ENCODE measurements at regions not wholly inside any gene's neighbourhood (a gene's known extent, or its start where the extent isn't known, plus 50 kb on each side); places are given as distances from the start of the nearest gene placed in this dataset.
"Not testable (repeated sequence)": the region's sequence is repeated elsewhere in the genome, so short reads cannot be mapped to it uniquely, and the experiment has no call there.

DNA sequence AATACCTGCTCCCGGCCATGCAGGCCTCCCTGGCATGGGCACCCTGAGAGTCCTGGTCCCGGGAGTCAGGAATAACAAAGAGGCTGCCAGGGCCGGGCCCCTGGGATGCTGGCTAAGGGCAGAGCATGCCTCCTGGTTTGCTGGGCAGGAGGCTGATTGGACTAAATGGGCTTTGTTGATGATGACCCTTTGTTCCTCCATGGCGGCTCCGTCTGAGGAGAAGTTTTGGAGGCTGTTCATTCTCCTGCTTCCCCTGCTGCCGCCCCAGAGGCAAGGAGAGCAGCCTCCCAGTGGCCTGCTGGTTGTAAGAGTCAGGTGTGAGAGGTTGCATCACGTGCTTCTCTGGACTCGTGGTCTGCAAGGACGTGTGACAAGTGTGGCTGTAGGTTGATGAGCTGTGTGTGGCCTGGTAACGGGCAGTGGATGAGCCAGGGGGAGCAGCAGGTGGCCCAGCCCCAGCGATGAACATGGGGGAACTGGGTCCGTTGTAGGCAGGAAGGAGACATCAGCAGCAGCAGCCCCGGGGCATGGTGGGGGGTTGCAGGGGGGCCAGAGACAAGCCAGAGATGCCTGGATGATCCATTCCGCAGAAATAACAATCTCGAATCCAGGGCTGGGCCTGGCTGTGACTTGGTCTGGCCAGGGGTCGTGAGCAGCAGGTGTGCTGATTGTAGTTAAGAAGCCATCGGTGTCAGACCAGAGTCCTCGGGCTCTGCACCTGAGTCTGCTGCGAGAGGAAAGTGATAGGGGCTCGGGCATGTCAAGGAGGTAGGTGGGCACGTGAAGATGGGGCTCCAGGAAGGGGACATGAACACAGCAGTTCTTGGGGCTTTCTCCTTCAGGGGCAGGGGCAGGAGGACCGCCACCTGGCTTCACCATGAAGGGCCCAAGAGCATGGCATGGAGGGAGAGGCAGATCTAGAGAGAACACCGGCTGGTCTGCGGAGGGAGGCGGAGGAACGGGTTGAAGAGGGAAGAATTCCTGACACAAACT lies 101.4 kb downstream of the TNFRSF13B start:
- DNase-seq (ENCODE audit: low read depth), result no peak

DNA sequence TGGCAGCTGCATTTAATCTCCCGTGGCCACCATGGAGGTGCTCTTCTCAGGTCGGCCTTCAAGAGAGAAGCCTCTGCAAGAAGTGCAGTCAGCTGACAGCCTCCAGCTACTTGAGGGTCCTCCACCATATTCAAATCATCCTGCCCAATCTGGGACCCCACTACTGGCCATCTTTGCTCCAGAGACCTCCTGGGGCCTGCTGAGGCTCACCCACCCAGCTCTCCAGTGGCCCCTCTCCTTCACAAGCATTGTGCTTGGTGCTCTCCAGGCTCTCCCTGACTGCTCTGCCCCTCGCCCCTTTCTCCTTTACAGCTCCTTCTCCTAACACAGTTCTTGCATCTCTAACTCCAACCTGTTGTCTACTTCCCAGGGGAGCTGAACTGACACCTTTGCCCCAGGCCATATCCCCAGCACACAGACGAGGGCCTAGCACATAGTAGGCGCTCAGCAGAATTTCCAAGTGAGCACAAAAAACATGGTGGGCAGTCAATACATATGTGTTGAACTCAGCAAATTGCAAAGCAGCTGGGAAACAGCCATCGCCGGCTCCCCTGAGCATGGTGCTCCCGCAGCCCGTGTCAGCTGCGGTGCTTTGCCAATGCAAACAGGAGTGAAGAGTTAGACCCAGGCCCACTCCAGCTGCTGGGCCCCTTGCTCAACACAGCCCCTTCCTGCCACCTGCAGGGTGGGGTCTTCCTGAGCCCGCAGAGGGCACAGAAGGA lies 102.2 kb downstream of the TNFRSF13B start:
- DNase-seq (ENCODE audit: low read depth), result not testable (repeated sequence)

DNA sequence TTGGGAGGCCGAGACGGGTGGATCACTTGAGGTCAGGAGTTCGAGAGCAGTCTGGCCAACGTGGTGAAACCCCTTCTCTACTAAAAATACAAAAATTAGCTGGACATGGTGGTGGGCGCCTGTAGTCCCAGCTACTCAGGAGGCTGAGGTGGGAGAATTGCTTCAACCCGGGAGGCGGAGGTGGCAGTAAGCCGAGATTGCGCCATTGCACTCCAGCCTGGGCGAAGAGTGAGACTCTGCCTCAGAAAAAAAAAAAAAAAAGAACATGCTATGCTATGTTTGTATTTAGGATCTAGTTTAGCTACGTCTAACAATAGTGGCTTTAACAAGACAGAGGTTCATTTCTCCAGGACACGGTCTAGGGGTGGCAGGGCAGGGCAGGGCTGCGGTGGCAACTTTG lies 103.3 kb downstream of the TNFRSF13B start:
- DNase-seq (ENCODE audit: low read depth), result not testable (repeated sequence)

DNA sequence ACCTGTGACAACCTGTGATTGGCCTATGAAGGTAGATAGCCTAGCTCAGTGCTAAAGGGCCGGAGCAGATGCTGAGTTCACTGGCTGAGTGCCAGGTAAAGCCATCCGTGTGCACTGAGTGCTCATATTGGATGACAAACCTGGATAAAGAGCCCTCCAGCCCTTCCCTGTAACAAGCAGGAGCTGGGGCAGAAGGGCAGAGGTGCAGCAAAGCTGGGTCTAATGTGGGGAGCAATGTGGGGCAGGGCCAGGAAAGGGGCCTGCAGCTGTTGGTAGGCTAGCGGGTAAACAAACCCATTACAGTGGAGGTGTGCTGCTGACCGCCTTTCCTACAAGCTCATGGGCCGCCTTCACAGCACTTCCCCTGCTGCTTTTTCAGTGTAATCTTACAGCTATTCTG lies 104.4 kb downstream of the TNFRSF13B start:
- DNase-seq (ENCODE audit: low read depth), result not testable (repeated sequence)

DNA sequence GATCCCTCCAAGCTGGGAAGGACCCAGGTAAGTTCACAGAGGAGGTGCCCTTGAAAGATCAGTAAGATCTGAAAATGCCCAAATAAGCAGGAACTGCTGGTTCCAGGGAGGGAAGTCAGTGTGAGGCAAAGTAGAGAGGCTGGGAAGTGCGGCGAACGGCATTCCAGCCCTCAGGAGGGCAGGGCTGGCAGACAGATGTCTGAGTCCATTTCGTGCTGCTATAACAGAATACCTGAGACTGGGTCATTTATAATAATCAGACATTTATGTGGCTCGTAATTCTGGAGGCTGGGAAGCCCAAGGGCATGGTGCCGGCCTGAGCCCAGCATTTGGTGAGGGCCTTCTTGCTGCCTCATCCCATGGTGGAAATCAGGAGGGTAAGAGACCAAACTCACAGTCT lies 105.1 kb downstream of the TNFRSF13B start:
- DNase-seq (ENCODE audit: low read depth), result not testable (repeated sequence)

DNA sequence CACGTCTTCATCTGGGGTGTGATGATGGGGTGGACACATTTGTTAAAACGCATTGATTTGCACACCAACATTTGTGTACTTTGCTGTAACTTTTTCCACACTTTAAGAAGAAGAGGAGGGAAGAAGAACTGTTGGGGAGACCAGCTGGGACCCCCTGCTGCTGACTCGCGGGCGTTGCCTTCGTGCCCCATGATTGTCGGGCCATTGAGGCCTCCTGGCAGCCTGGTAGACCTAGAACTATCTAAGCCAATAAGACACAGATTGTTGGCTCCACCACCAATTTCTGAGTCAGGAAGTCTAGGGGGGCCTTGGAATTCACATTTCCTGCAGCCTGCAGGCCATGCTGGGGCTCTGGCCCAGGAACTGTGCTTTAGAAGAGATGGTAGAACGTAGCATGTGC lies 105.5 kb downstream of the TNFRSF13B start:
- DNase-seq (ENCODE audit: low read depth), result no peak

DNA sequence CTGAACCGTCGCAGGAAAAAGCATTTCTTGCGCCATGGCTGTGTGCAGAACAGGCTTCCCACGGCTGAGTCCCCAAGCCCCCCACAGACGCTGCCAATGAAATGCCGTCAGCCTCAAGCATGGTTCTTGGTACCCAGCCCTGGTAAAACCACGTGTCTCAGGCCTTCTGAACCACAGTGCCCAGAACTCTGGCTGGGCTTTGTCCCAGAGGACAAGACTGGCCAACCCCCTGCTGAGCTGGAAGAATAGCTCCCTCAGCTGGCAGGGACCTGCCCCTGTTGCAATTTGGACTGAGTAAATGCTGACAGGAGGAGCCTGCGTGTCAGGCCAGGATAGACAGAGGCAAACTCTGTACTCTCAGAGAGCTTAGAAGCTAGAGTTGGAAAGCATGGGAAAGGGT lies 106.2 kb downstream of the TNFRSF13B start:
- not testable (repeated sequence) for DNase-seq (ENCODE audit: low read depth)

DNA sequence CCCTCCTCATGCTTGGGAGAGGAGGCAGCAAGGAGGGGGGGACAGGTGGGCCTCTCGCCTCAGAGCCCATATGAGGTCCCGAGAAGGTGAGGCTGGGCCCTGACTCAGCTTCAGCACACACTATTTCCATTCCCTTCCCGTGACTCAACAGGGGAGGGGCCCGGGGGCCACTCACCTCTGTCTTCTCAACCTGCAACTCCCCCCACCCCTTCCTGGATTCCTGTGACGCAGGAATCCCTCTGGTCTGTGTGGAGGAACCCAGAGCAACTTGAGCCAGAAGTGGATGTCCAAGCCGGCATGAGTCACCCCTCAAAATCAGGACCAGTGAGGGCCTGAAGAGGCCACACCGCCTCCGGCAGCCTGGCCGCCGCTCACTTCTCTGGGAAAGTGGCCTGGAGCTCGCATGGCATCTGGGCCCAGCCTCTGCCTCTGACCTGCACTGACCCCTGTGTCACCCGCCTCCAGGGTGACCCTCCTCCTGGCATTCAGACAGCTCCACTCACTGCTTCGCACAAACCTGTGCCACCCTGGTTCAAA lies 106.8 kb downstream of the TNFRSF13B start:
- not testable (repeated sequence) for DNase-seq (ENCODE audit: low read depth)

DNA sequence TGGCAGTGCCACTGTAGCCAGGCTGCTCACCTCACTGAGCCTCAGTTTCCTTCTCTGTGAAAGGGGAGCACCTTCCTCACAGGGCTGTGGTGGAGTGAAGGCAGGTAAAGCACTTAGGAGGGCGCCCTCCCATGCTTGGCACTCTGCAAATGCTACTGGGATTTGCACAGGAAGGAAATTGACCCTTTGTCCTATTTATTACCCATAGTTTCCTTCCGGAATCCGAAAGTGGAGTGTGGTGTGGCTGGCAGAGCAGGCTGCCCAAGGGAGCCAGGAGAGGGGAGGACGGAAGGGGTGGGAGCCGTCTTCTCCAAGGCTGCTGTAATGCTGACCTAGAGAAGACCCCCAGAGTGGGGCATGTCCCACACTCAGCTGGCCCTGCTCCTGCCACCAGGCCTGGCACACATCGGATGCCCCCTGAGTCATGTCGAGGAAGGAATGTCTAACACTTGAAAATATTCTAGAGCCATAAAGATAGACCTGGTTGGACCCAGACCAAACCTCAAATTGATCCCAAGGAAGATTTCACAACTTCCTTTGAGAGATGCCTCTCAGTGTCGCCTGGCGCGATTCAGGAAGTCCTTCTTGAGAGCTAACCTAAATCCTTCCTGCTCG lies 107.3 kb downstream of the TNFRSF13B start:
- peak; percentile 52 for DNase-seq (ENCODE audit: low read depth)

DNA sequence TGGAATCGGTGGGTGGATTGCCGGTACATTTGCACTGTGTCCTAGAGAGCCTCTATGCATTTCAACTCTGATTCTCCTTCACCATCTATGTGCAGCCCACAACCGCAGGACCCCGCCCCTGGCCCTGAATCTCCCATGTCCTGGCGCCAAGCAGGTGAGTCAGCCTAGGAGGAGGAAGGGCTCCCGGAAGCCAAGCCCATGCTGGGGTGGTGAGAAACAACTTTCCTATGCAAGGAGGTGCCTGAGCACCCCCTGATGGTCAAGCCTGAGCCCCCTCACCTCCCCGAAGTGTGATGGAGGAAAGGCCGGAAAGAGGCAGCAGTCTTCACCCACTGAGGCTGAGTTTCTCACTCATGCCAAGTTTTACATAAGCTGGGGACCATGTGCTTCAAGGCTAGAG lies 110.8 kb downstream of the TNFRSF13B start:
- not testable (repeated sequence) for DNase-seq (ENCODE audit: low read depth)

DNA sequence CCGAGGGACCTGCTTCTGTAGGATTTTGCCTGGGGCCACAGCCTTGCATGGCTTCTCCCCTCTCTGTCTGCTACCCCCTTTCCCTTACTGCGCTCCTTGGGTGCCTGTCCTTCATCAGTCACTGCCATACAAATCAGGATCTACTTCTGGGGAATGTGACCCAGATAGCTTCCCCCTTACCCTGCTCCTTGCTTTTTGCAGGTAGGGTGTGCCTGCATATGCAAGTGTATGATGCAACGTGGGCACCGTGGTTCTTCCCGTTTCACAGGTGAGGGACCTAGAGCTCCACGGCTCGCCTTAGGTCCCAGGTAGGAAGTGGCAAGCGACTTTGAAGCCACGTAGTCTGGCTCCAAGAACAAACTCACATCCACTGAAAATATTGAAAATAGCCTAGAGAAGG lies 111.5 kb downstream of the TNFRSF13B start:
- DNase-seq (ENCODE audit: low read depth), result not testable (repeated sequence)

DNA sequence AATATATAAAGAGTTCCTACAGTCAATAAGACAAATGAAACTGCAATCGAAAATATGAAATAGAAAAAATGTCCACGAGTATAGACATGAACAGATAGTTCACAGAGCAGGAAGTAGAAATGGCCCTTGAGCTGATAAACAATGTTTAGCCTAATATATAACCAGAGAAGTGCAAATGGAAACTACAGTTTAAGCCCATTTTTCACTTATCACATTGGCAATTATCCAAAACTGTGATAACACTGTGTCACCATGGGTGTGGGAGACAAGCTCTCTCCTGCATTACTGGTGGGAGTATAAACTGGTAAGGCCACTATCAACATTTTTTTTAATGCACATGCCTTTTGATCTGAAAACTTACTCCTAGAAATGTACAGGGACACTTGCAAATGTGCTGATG lies 112.4 kb downstream of the TNFRSF13B start:
- not testable (repeated sequence) for DNase-seq (ENCODE audit: low read depth)

DNA sequence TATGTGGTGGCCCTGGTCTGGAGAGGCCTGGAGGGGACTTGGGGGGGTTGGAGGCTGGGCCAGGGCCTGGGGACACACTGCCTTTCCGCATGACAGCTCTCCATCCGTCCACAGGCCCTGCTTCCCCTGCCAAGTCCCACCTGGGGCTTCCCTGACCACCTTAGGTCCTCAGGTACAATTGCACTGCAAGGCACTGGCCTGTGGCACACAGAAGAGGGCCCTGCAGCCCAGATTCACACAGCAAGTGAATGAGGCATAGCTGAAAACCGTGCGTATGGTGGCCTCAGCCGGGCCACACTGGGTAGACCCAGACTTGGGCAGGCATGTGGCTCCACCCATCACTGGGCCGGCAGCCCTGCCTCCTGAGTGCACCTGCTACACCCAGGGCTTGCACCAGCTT lies 114.2 kb downstream of the TNFRSF13B start:
- not testable (repeated sequence) for DNase-seq (ENCODE audit: low read depth)

DNA sequence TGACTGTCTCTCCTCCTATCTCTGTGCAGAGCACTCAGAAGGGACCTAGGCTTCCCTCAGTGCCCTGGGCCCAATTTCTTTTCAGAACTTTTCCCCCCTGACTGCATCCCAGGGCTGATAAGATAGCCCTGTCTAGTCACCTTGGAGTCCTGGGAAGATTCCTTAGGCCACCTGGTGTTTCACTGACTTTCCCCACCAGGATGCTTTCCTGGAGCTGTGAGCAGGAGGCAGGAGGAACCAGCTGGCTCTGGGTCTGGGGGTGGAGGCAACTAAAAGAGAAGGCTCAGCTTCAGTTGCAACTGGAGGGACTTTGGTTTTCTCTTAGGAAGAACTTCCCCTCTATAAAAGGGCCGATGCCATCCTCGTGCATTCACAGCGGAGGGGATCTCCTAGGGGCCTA lies 115.1 kb downstream of the TNFRSF13B start:
- DNase-seq (ENCODE audit: low read depth), result not testable (repeated sequence)

DNA sequence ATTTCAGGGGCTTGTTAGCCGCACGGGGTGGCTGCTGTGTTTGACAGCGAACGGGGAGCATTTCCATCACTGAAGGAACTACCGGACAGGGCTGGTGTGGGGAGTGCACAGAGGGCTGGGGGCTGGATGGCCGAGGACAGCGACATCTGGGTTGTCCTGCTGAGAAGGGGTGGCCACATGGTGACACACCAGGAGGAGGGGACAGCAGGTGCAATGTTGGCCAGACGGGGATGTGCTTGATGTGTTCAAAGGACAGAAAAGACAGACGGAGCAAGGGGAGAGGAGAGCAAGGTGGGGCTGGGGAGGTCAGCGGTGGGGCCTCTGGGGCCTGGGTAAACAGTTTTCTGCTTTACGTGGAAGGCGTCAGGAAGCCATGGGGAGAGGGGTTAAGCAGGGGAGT lies 115.7 kb downstream of the TNFRSF13B start:
- DNase-seq (ENCODE audit: low read depth), result not testable (repeated sequence)

DNA sequence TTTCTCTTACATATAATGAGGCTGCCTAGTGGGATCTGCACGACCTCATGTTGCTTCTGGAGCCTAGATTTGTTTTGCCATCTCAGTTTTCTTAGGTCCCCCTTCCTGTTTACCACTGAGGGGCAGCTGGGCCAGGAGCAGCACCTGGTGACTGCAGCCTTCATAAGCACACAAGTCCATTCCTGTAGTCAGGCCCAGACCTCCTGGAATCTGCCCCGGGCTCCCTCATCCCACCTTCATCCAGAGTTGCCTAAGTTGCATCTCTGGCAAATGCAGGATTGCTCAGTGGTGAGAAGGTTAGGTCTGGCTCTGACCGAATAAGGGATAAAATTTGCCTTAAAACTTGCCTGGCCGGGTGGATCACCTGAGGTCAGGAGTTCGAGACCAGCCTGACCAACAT lies 117.3 kb downstream of the TNFRSF13B start:
- not testable (repeated sequence) for DNase-seq (ENCODE audit: low read depth)

DNA sequence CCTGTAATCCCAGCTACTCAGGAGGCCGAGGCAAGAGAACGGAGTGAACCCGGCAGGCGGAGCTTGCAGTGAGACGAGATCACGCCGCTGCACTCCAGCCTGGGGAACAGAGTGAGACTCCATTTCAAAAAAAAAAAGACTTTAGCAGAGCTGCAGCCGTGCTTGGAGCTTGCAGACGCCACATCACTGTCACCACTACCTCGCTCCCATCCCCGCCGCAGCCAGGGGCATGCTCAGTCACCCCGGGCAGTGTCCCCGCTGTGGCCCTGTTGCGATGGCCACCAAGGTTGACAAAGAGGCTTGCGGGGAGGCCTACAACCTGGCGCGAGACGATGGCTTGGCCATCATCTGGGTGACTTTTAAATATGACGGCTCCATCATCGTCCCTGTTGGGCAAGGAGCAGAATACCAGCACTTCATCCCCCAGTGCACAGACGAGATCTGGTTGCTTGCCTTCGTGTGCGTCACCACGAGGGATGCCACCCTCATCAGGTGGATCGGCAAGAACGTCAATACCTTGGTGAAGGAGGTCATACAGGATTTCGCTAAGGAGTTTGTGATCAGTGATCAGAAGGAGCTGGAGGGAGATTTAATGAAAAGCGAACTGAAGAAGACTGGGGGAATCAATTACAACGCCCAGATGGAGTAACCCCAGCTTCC lies 118.1 kb downstream of the TNFRSF13B start:
- DNase-seq (ENCODE audit: low read depth), result no peak

DNA sequence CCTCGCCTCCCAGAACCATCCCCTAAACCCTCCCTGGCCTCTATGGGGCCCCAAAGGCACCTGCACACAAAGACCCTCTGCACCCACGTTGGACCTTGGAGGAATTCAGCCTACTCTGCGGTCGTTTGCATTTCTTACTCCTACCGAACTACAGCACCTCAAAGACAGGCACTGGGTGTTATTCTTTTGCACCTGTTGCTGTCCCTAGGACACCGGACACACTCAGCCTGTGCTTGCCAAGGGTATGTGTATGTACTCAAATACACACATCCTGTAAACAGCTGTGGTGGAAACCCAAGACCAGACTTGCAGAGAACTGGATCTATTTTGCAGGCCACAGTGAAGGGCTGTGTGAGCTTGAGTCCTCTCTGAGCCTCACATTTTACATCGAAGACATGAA lies 122.1 kb downstream of the TNFRSF13B start:
- not testable (repeated sequence) for DNase-seq (ENCODE audit: low read depth)

DNA sequence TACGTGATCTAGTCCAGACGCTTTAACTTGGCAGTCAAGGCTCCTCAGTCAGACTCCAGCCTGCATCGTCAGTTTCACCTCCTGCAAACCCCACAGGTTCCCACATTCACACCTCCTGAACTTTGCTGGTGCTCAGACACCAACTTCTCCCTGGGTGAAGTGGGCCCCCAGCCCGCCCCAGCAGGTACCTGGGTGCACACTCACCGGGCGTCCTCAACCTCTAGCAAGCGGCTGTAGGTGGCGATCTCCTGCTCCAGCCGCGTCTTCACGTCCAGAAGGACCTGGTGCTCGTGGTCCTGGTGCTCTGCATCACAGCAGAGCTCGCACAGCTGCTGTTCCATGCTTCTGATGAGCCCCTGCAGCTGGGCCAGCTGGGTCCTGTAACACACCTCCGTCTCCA lies 122.9 kb downstream of the TNFRSF13B start:
- DNase-seq (ENCODE audit: low read depth), result not testable (repeated sequence)

DNA sequence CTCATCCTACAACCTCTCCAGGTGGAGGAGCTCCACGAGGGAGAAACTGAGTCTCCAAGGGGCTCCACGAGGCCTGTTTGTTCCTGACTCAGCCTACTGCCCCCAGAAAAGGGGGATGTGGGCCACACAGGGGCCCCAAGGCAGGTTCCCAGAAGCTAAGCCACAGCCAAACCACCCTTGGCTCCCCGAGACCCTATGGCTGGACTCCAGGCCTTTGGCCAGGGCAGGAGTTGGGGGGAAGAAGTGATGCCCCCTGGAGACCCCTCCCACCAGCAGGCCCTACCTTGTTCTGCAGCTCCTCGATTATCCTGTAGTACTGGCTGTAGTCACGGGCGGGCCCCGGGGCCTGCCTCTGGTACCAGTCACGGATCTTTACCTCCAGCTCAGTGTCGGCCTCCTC lies 126.8 kb downstream of the TNFRSF13B start:
- DNase-seq (ENCODE audit: low read depth), result not testable (repeated sequence)

DNA sequence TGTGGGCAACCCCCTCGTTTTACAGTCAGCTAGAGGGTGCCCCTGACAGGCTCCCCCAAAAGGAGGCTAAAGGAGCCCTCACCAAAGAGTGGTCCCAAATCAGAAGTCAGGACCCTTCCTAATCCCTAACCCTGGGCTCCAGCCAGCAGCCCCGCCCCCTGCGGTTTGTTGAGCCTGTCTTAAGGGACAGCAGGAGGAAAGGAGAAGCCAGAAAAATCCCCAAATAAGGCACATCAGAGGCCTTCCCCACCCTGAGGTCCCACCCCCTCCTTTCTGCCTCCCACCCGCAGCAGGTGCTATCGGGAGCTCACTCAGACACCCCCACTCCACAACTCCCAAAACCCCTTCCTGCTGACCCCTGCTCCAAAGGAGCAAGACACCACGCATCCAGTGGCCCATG lies 127.2 kb downstream of the TNFRSF13B start:
- DNase-seq (ENCODE audit: low read depth), result not testable (repeated sequence)

DNA sequence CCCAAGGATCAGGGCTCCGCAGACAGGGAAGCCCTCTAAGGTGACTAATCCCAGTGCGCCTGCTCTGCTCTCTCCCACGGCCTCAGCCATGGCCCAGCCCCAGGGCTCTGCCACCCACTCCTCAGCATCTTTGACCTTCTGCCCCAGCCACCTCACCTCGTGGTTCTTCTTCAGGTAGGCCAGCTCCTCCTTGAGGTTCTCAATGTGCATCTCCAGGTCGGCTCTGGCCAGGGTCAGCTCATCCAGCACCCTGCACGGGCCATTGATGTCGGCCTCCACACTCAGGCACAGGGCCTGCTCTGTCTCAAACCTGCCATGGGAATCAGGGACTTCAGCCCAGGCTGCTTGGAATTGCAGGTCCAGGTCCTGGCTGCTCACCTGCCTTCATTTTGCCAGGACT lies 128.4 kb downstream of the TNFRSF13B start:
- DNase-seq (ENCODE audit: low read depth), result not testable (repeated sequence)

All from GM04503 (cell line).